ENCODE measurements at regions not wholly inside any gene's neighbourhood (a gene's known extent, or its start where the extent isn't known, plus 50 kb on each side); places are given as distances from the start of the nearest gene placed in this dataset.
"Not testable (repeated sequence)": the region's sequence is repeated elsewhere in the genome, so short reads cannot be mapped to it uniquely, and the experiment has no call there.

DNA sequence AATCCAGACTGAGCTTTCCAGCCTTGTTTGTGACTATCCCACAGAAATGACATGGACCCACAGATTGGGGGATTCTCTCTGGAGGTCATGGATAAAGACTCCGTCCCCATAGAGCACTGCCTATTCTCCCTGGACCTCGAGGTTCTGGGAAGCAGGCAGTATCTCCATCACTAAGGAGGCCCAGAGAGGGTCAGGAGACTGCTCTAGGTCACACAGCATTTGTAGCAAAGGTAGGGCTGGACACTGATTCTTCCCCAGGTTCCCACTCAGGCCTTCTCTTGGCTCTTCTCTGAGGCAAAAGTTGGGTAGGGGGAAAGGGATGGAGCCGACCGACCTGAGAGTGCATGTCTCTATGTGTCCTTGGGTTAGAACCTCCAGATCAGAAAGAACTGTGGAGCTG is 80.9 kb downstream of the PTPRS start:
- in situ Hi-C loops (cut with HindIII; ENCODE audit: low sequenced_read_pairs) = loop anchor here (5.0 to 10.0 kb wide), 2 partner anchors 85 to 127 kb away; partner anchors contain the start of gene PTPRS

DNA sequence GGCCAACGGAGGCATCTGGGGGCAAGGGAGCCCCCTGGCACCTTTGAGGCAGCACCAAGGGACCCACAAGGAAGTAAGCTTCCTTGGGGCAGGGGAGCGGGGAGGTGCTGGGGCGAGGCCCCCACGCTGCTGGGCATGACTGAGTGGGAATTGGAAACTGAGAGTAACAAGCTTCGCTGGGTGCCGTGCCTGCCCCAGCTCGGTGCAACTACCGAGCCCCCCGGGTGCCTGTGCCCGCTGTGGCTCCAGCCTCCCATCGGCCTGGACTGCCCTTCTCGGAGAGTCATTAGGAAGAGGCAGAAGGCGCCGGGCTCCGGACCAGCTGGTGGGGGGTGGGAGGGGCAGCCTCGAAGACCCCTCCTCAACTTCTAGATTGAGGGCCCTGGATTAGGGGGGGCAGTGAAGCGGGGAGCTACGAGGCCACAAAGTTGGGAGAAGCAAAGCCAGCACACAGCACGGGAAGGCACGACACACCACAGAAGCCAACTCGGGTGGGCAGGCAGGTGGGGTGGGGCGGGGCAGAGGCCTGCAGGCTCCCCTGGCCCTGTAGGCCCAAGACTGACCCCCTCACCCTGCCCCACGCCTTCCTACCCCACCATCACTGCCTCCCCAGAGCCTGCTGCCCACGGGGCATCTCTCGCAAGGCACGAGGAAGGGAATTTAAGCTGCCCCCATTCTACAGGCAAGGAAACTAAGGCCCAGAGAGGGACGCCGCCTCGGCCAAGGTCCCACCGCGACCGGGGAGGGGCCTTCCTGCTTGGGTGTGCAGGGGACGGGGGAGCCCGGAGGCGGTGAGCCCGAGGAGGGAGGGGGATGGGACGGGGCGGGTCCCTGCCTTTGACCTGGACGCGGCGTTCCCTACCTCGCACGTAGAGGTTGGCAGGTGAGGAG is 83.2 kb downstream of the PTPRS start:
- in situ Hi-C loops (cut with HindIII; ENCODE audit: low sequenced_read_pairs) = loop anchor here (5.0 to 10.0 kb wide), 2 partner anchors 87 to 125 kb away; partner anchors contain the start of gene PTPRS

DNA sequence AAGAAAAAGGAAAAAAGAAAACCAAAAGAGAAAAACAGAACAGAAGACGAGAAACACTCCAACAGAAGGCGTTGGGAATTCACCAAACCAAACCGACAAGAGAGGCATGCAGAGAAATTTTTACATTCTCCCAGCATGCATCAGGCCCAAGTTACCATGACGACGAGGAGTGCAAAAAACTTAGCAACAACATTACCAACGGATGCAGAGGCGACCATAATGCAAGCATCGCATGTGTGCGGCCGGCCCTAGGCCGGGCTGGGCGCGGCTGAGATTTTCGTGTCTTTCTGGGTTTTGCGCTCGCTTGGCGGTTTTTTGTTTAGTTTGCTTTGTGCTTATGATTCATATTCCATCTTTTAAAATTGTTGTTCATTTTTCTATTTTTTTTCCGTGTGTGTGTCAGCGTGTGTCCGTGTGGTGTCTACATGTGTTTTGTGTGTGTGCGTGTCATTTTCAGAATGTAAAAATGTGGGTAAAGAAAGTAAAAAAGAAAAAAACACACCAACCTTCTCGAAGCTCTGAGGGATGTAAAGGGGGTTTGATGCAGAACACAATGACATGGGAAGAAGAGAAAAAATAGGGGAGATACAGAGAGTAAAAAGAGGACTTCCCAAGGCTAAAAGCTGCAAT is 84.9 kb downstream of the PTPRS start:
- in situ Hi-C loops (cut with HindIII; ENCODE audit: low sequenced_read_pairs) = loop anchor here (5.0 to 10.0 kb wide), 2 partner anchors 89 to 123 kb away; partner anchors contain the start of gene PTPRS

DNA sequence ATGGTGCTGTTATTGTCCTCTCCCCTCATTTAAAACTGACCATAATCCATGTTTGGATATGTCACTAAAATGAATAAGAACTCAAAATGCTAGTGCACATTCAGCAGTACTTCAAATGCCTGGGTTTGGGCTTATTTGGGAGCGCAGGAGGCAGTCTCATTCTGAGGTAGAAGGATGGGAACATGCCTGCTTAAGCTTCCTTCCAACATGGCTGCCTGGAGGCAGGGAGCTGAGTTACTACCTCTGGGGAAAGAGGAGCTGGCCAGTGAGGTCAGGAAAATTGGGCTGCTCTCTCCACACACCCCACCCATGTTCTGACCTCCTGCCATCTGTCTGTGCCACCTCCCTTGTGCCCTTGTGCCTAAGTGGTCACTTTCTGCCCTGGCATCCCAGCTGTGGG is 85.7 kb downstream of the PTPRS start:
- in situ Hi-C loops (cut with HindIII; ENCODE audit: low sequenced_read_pairs) = loop anchor here (5.0 to 10.0 kb wide), 2 partner anchors 90 to 123 kb away; partner anchors contain the start of gene PTPRS

DNA sequence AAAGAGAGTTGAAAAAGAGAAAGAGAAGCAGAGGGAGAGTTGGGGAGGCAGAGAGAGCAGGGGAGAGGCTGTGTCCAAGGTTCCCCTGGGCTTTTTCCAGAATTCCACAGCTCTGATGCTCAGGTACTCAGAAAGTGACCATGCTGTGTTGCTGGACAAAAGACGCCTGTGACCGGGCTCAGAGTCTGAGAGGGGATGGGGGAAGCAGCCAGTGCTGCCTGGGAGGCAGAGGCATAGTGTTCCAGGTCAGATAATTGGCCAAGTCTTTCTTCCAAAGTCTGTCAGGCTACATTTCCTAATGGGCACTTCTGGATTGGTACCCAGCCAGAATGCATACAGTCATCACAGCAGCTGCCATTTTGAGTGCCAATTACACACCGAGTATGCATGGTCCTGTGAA is 86.1 kb downstream of the PTPRS start:
- in situ Hi-C loops (cut with HindIII; ENCODE audit: low sequenced_read_pairs) = loop anchor here (10.0 kb wide), 1 partner anchor 90 kb away; the partner anchor contains the start of gene PTPRS

DNA sequence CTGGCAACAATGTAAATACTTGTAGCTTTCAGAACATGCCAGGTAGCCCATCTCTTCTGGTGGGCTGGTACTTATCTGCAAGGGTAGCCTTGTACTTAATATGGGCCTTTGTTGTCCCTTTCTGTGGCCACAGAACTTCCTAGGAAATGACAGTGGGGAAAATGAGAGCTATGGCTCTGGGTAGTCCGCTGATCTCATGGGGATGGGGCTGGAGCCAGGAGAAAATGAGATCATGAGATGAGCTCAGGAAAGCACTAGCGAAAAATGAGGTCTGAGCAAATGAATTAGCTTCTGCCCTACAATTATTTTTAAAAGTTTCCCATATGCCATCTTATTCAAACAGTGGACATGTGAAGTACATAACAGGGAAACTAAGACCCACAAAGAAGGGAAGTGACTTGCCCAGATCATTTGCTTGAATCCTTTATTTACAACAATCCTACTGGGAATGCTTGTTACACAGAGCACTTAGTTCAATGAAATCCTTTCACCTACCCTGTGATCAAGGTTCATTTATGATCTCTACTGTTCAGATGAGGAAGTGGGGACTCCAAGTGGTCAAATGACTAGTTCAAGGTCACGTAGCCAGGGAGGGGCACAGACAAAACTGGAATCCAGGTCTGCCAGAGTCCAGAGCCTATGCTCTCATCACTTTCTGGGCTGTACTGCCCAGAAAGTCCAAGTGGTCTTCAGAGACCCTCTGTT is 87.1 kb downstream of the PTPRS start:
- in situ Hi-C loops (cut with HindIII; ENCODE audit: low sequenced_read_pairs) = loop anchor here (10.0 kb wide), 1 partner anchor 91 kb away; the partner anchor contains the start of gene PTPRS

DNA sequence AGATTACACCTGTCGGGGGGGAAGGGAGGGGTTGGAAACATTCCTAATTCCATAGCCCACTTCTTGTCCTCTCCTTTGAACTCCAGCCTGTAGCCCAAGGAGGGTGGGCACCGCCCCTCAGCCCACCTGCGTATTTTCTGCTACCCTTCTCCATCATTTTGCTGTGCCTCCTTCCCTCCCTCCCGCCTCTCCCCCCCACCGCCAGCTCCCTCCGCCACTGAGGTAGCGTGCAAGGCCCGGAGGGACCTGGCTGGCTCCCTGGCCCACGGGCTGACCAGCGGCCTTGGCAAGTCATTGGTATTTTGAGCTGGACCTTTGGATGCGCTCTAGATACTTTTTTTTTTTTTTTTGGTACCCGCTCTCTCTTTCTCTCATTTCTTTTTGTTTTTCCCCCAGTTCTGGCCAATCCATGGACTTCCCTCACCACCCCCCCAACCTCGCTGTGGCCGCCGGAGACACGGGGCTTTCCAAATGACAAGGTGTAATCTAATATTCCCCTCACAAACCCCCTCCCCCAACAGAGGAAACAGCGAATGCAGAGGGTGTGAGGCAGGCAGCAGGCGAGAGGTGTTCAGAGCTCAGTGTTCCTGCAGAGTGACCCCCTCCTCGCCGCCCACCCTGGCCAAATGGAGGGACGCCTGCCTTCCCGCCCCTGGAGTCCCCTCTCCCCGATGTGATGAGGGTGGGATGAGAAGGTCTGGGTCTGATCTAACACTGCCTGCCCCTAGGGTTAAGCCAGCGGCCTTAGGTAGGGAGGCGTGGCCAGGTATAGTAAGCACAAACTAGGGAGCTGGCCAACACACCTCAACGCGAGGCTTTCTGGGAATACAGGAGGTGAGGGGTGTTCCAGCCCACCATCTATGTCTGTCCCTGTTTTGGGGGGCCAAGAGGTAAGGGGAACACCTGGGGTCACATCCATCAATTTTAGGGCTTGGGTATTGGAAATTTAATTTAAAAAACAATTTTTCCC is 89.2 kb downstream of the PTPRS start:
- in situ Hi-C loops (cut with HindIII; ENCODE audit: low sequenced_read_pairs) = loop anchor here (10.0 kb wide), 1 partner anchor 93 kb away; the partner anchor contains the start of gene PTPRS

DNA sequence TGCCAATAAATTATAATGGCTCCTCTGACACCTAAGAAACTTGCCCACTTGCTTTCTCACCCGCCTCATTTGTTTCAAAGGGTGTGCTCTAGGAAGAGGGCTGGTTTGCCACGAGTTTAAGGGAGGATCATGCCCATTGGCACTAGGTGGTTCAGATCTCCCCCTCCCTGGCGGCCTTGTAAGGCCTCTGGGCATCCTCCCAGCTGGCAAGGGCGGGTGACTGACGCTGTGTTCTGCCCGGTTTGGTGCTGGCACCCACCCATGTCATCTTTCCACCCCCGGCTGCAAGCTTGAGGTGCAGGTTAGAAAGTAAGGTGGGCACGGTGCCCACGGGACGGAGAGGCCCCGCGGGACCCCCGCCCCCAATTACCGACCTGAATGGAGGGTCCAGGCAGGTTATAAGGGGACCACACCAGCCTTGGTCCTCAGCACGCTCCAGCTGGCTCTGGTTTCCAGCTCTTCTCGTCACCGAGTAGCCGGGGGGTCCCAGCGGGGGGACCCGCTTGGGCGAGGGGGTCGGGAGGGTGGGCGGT is 90.4 kb downstream of the PTPRS start:
- in situ Hi-C loops (cut with HindIII; ENCODE audit: low sequenced_read_pairs) = loop anchor here (10.0 kb wide), 1 partner anchor 95 kb away; the partner anchor contains the start of gene PTPRS

DNA sequence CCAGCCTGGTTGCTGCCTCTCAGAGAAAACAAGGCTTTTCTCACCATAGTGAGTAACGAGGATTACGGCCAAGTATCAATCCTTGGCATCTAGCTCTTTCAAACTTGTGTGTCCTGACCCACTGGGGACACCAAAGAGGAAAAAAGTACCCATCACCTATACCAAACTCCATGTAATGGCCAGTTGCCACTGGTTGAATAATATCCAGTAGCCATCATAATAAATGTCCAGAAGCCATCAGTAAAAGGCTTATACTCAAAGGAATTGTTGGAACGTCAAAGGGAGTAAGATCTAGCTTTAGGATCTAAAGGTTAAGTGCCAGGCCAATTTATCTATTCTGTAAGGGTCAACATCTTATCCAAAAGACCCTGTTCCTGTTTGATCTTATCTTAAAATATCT is 91.1 kb downstream of the PTPRS start:
- in situ Hi-C loops (cut with HindIII; ENCODE audit: low sequenced_read_pairs) = no loop called here

DNA sequence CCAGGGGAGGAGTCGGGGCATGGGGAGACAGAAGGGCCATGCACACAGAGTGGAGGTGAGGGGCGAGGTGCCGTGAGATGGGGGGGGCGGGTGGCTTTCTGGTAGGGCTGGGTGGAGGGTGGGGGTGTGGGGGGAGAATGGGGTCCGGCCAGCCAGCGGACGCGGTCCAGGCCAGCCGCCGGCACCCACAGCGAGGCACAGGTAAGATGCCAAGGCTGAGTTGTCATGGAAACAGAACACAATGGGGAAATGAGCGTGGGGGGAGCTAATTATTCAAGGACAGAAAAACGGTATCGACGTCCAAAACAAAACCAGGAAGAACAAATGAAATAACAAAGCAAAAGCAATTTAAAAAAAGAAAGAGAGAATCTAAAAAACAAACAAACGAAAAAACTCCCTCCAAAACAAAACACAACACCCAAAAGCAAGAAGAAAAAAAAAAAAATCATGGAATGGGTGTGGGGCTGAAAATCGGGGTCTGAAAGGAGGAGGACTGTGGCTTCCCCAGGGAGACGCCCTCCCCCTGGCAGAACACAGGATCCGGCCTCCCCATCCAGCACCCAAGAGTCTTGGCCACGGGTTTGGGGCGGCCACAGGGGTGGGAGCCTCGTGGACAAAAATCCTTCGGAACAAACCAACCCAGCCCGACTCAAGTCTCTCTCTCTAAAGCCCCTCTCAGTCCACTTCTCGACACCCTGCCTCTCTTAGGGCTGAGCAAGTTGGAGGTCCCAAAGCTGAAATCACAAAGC is 92.5 kb downstream of the PTPRS start:
- in situ Hi-C loops (cut with HindIII; ENCODE audit: low sequenced_read_pairs) = no loop called here

DNA sequence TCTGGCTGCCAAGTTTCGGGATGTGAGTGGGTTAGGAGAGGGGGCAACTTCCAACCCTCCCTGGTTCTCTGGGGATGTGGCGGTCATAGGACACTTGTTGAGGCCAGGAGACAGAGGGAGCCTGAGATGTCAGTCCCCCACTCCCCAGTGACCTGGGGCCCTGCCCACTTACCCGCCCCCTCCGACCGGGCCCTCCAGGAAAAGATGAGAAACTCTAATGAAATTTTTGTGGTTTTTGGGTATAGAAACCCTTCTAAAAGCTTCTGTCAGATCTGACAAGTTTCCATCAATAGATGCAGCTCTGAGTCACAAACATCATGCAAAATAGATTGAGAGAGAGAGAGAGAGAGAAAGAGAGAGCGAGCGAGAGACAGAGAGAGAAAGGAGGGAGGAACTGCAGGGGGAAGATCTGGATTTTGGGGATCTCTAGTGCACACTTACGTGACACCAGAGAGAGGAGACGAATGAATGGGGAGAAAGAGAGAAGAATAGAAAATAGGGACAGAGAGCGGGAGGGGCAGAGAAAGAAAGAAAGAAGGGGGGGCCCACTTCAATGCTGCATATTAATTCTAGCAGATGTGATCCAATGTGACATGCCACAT is 94.0 kb downstream of the PTPRS start:
- in situ Hi-C loops (cut with HindIII; ENCODE audit: low sequenced_read_pairs) = no loop called here

DNA sequence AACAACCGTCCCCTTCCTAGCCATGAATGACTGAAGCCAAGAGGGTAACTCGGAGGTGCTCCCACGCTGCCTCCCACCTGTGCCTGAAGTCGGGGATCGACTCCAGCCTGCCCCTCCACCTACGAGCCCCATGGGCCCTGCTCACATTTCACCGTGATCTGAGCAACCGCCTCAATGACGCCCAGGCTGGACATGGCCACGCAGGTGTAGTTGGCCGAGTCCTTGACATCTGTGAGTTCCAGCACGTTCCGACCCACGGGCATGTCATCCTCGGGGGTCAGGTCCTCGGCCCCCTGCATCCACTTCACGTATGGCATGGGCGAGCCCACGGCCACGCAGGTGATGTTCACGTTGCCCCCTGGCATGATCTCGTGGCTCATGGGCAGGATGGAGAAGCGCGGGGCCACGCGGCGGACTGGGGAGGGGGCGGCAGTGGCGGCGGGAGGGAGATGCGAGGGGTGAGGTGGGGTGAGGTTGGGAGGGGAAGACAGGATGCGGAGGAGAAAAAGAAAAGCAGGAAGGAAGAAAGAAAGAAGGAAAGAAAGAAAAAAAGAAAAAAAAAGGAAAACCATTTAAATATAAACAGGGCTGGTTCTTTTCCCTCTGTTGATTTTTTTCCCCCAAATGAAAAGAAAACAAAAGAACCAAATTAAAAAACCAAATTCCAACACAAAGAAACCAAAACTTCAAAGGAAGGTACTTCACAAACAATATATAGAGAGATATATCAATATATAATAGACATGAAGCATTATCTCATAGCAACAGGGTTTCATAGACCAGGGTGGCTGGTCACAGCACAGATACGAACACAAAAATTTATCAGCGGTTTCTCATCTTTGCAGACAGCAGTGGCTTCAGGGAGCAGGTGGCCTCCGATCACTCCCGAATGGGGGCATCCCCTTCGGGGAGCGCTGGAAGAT is 94.7 kb downstream of the PTPRS start:
- in situ Hi-C loops (cut with HindIII; ENCODE audit: low sequenced_read_pairs) = no loop called here

DNA sequence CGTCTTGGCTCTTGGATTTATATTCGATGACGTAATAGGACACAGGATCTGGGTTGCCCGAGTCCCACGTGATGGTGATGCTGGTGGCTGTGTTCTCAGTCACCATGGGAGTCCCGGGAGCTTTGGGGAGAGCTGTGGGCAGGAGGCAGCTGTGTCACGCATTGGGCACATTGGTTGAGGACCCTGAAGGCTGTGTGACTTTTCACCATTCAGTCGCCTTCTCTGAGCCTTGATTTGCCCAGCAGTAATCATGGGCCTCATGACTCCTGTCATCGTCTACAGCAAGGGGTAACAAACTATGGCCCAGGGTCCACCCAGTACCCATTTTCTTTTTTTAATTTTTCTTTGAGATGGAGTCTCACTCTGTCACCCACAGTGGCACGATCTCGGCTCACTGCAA is 96.3 kb downstream of the PTPRS start:
- in situ Hi-C loops (cut with HindIII; ENCODE audit: low sequenced_read_pairs) = no loop called here

DNA sequence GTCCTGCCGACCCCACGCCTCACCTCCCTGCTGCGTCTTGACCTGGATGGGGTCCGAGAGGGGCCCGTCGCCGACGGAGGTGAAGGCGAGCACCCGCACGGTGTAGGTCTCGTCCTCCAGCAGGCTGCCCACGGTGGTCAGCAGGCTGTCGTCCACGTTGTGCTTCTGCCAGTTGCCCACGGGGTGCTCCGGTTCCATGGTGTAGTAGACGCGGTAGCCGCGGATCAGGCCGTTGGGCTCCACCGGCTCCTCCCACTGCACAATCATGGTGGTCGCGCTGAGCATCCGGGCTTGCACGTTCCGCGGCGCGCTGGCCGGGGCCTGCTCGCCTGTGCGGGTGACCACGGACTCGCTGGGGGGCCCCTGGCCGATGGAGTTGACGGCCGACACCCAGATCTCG is 96.7 kb downstream of the PTPRS start:
- in situ Hi-C loops (cut with HindIII; ENCODE audit: low sequenced_read_pairs) = no loop called here

DNA sequence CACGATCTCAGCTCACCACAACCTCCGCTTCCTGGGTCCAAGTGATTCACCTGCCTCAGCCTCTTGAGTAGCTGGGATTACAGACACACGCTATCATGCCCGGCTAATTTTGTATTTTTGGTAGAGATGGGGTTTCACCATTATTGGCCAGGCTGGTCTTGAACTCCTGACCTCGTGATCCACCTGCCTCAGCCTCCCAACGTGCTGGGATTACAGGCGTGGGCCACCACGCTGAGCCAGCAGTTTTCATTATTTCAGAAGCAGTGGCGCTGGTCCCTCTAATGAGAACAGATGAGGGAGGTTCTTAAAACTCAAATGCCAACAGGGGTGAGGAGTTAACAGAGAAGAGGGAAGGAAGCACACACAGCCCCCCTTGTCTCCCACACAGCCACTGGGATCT is 98.7 kb downstream of the PTPRS start:
- in situ Hi-C loops (cut with HindIII; ENCODE audit: low sequenced_read_pairs) = not testable (repeated sequence)

DNA sequence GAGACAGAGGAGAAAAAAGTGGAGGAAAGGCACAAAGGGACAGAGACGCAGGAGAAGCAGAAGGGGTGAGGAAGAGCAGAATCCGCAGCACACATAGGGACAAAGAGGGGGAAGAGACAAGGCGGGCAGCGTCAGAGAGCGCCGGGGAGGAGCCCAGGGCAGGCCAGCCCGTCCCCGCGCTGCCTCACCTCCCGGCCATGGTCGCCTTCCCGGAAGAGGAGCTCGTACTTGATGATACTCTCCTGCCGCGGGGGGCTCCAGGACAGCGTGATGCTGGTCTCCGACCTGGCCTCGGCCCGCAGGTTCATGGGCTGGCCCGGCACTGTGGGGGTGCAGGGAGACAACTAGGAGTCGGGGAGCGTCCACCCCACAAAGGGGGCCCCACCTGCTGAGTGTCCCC is 100.6 kb downstream of the PTPRS start:
- in situ Hi-C loops (cut with HindIII; ENCODE audit: low sequenced_read_pairs) = no loop called here

DNA sequence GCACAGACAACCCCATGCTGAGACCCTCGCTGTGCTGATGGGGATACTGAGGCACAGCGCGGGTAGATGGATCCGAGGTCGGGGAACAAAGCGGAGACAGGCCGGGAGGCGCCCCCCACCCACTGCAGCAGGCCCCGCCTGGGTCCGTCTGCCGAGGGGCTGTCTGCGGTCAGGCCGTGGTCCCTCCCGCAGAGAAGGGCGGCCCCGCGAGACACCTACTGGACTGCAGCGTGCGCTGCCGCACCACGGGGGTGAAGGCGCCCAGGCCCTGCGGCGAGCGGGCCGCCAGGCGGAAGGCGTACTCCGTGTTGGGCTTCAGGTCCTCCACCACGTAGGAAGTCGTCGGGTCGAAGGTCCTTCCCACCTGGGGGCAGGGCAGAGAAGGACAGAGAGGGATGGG is 101.9 kb downstream of the PTPRS start:
- in situ Hi-C loops (cut with HindIII; ENCODE audit: low sequenced_read_pairs) = no loop called here
